ENCODE measurements at regions not wholly inside any gene's neighbourhood (a gene's known extent, or its start where the extent isn't known, plus 50 kb on each side); places are given as distances from the start of the nearest gene placed in this dataset.

GRCh38 chr6:145331066-145331465 is 404.3 kb downstream of the EPM2A start:
- TF ChIP-seq CTCF (IDR thresholded peaks at IDR 0.05; ENCODE audit: low read length) (no peak), EZH2 (optimal IDR thresholded peaks at IDR 0.05; ENCODE audit: low read depth, low read length) (no peak)
